ENCODE measurements at regions not wholly inside any gene's neighbourhood (a gene's known extent, or its start where the extent isn't known, plus 50 kb on each side); places are given as distances from the start of the nearest gene placed in this dataset.

- TF ChIP-seq POLR2A (IDR thresholded peaks at IDR 0.05), result no peak
- no peak for TF ChIP-seq CTCF (IDR thresholded peaks at IDR 0.05)
Observed at GRCh38 chr13:109856350-109856749, 70.0 kb upstream of the IRS2 start.

Data from thyroid gland (tissue), 4 donors.